Fibroblast of pulmonary artery (primary cell): ENCODE measurements at regions not wholly inside any gene's neighbourhood (a gene's known extent, or its start where the extent isn't known, plus 50 kb on each side); places are given as distances from the start of the nearest gene placed in this dataset.

Experiments
- DNase-seq: peaks from one replicate; pipeline ENCODE4 v3.0.0-alpha.2; 2010; ENCODE audit warnings: low read depth
- H3K4me3 ChIP-seq: replicated peaks from 2 replicates; pipeline ENCODE4 v1.5.1; 2011; ENCODE audit warnings: low read depth, mild to moderate bottlenecking, control low read depth, low read length, moderate library complexity
- CTCF ChIP-seq: IDR thresholded peaks from 2 replicates; pipeline ENCODE4 v1.5.1; 2011; ENCODE audit warnings: mild to moderate bottlenecking, control low read depth, low read length, inconsistent platforms; ENCODE audit errors: missing control alignments

GRCh38 chr13:100899720-100900316 is 225.2 kb upstream of the TMTC4 start:
- no peak for DNase-seq
- TF ChIP-seq CTCF, result no peak
- no peak overlapping the region for H3K4me3 ChIP-seq

GRCh38 chr13:100898431-100898830 is 223.8 kb upstream of the TMTC4 start:
- TF ChIP-seq CTCF, result no peak
- no peak overlapping the region for H3K4me3 ChIP-seq
- DNase-seq, result no peak

- H3K4me3 ChIP-seq, result no peak overlapping the region
- no peak for DNase-seq
- TF ChIP-seq CTCF, result no peak
Observed at GRCh38 chr13:100895651-100896050, 221.1 kb upstream of the TMTC4 start.

- DNase-seq, result no peak
- TF ChIP-seq CTCF, result no peak
Observed at GRCh38 chr13:100892981-100893380, 218.4 kb upstream of the TMTC4 start.

GRCh38 chr13:100890645-100891044 is 216.1 kb upstream of the TMTC4 start:
- no peak for TF ChIP-seq CTCF
- DNase-seq, result no peak

More at GRCh38 chr13:100892981-100893380, 218.4 kb upstream of the TMTC4 start:
- H3K4me3 ChIP-seq, result no peak overlapping the region

GRCh38 chr13:100887729-100888151 is 213.1 kb upstream of the TMTC4 start:
- TF ChIP-seq CTCF, result no peak
- no peak overlapping the region for H3K4me3 ChIP-seq
- peak; percentile 77 for DNase-seq

More at GRCh38 chr13:100890645-100891044, 216.1 kb upstream of the TMTC4 start:
- no peak overlapping the region for H3K4me3 ChIP-seq

GRCh38 chr13:100883453-100883852 is 208.9 kb upstream of the TMTC4 start:
- H3K4me3 ChIP-seq, result no peak overlapping the region
- no peak for DNase-seq
- no peak for TF ChIP-seq CTCF
